ENCODE measurements at regions not wholly inside any gene's neighbourhood (a gene's known extent, or its start where the extent isn't known, plus 50 kb on each side); places are given as distances from the start of the nearest gene placed in this dataset.

- TF ChIP-seq, protein P1, sequence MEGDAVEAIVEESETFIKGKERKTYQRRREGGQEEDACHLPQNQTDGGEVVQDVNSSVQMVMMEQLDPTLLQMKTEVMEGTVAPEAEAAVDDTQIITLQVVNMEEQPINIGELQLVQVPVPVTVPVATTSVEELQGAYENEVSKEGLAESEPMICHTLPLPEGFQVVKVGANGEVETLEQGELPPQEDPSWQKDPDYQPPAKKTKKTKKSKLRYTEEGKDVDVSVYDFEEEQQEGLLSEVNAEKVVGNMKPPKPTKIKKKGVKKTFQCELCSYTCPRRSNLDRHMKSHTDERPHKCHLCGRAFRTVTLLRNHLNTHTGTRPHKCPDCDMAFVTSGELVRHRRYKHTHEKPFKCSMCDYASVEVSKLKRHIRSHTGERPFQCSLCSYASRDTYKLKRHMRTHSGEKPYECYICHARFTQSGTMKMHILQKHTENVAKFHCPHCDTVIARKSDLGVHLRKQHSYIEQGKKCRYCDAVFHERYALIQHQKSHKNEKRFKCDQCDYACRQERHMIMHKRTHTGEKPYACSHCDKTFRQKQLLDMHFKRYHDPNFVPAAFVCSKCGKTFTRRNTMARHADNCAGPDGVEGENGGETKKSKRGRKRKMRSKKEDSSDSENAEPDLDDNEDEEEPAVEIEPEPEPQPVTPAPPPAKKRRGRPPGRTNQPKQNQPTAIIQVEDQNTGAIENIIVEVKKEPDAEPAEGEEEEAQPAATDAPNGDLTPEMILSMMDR (optimal IDR thresholded peaks at IDR 0.05 in 1 of 3, IDR thresholded peaks at IDR 0.05 in 1 of 3, conservative IDR thresholded peaks at IDR 0.05 in 1 of 3; ENCODE audit: extremely low read depth in 1 of 3, insufficient read depth in 2 of 3, low read length in 3 of 3), result no peak
- no peak for TF ChIP-seq EZH2 (IDR thresholded peaks at IDR 0.05; ENCODE audit: low read length)
Measured at GRCh38 chr16:35823342-35823741, 2363.9 kb downstream of the TP53TG3F start.

All from keratinocyte (primary cell).